GM19240 (cell line): ENCODE measurements at regions not wholly inside any gene's neighbourhood (a gene's known extent, or its start where the extent isn't known, plus 50 kb on each side); places are given as distances from the start of the nearest gene placed in this dataset.

ENCODE experiments used
- DNase-seq: peaks from one replicate; pipeline ENCODE4 v3.0.0; 2011; ENCODE audit warnings: low spot score; ENCODE audit not compliant: insufficient read length

GRCh38 chr22:17269224-17269606 is 50.0 kb upstream of the ADA2 start:
- no peak for DNase-seq
